GM12872 (cell line): ENCODE measurements at regions not wholly inside any gene's neighbourhood (a gene's known extent, or its start where the extent isn't known, plus 50 kb on each side); places are given as distances from the start of the nearest gene placed in this dataset.

Experiments
- TF ChIP-seq, protein P1 (sequence below): IDR thresholded peaks from 3 replicates; pipeline ENCODE4 v1.5.1; 2011; ENCODE audit warnings: low read depth, mild to moderate bottlenecking, low read length, moderate library complexity; ENCODE audit not compliant: insufficient read depth

GRCh38 chr4:154939851-154940250 is 158.8 kb downstream of the RBM46 start:
- TF ChIP-seq, protein P1, sequence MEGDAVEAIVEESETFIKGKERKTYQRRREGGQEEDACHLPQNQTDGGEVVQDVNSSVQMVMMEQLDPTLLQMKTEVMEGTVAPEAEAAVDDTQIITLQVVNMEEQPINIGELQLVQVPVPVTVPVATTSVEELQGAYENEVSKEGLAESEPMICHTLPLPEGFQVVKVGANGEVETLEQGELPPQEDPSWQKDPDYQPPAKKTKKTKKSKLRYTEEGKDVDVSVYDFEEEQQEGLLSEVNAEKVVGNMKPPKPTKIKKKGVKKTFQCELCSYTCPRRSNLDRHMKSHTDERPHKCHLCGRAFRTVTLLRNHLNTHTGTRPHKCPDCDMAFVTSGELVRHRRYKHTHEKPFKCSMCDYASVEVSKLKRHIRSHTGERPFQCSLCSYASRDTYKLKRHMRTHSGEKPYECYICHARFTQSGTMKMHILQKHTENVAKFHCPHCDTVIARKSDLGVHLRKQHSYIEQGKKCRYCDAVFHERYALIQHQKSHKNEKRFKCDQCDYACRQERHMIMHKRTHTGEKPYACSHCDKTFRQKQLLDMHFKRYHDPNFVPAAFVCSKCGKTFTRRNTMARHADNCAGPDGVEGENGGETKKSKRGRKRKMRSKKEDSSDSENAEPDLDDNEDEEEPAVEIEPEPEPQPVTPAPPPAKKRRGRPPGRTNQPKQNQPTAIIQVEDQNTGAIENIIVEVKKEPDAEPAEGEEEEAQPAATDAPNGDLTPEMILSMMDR: no peak

DNA sequence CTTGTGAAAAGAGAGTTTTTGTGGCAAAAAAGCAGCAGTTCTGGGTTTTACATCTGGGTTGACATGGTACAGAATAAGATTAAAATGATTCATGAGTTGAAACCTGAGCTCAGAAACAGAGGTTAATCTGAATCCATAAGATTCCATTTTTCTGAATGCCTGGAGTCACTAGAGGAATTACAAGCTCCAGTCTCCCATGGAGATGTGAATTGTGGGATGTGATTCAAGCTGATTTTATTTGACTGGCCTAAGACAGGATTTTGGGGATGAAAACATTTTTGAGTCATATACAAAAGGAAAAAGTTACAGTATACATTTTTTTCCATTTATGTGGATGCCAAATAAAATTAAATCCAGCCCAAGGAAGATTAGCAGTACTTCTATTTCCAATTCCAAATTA is 161.1 kb downstream of the RBM46 start:
- TF ChIP-seq, protein P1: no peak

GRCh38 chr4:154944996-154945395 is 163.9 kb downstream of the RBM46 start:
- TF ChIP-seq, protein P1: no peak

DNA sequence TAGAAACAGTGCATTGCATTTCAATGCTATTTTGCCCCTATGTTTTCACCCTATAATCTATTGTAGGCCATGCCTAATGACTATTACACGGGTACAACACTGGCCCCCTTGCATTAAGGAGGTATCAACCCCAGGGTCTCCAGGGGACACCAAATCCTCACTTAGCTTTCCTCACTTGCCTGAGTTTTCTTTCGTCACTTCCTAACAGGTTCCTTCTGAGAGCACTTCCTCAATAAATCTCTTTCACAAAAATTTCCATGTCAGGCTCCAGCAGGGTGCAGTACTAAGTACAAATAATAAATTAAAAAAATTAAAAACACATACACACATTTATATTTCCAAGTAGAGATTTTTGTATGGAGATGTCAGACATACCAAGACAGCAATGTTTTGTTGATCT is 165.0 kb downstream of the RBM46 start:
- TF ChIP-seq, protein P1: no peak

GRCh38 chr4:154953691-154954090 is 172.6 kb downstream of the RBM46 start:
- TF ChIP-seq, protein P1: no peak

DNA sequence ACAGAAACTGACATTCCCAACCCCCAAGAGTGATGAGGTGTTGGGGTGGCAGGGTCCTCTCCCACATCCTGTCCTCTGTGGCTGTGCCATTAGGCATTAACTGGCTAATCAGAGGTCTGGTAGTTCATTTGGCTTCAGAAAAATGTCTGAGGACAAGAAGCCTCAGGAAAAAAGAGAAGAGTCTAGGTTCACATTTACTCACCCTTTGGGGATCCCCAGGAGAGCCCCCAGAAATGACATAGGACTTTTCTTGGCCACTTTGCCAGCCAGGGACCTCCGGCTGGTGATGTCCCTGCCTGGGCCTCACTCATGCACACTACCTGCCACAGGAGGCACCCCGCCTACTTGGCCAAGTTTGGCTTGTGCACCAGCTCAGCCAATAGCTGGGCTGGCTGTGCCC is 173.0 kb downstream of the RBM46 start:
- TF ChIP-seq, protein P1: no peak

- TF ChIP-seq, protein P1: no peak
These were observed 177.0 kb downstream of the RBM46 start for GRCh38 chr4:154958121-154958520.
